HepG2 (cell line): ENCODE measurements at regions not wholly inside any gene's neighbourhood (a gene's known extent, or its start where the extent isn't known, plus 50 kb on each side); places are given as distances from the start of the nearest gene placed in this dataset.

ENCODE experiments used
- ATAC-seq: fragments of 200-7000 bp; cut with Tn5 transposase; 3 replicates; pipeline ENCODE4 v1.9.1; 2020; ENCODE audit warnings: mild to moderate bottlenecking, moderate library complexity
- BruUV-seq: library from RNA; stranded (reverse); fragments of 400-500 nt; replicated peaks from 2 replicates; lab custom pipeline; 2021; lab: Mats Ljungman, UMichigan
- CTCF ChIA-PET: fragments of 300-600 bp; formaldehyde crosslinking; extraction: SDS; loops from one replicate; lab custom pipeline; 2021; ENCODE audit warnings: low total read pairs, inconsistent platforms, low intra/inter-chr PET ratio; lab: Yijun Ruan, JAX
- POLR2A ChIA-PET: fragments of 350-600 bp; sonication (Branson Sonifier 250); formaldehyde crosslinking; loops from one replicate; lab custom pipeline; 2020; ENCODE audit warnings: antibody characterized with exemption, inconsistent platforms; lab: Yijun Ruan, JAX
- DNase-seq: peaks from one replicate; pipeline ENCODE4 v3.0.0-alpha.2; 2015; ENCODE audit warnings: low spot score
- FAIRE-seq: peaks from 3 replicates; lab custom pipeline; 2011; peaks lifted over from hg19 to GRCh38; lab: Jason Lieb, UNC
- H2AFZ ChIP-seq: one replicate; pipeline ENCODE4 v1.6.1; 2011; ENCODE audit warnings: low read length, inconsistent platforms
- H3K27ac ChIP-seq: fragments of 300-600 bp; 3 replicates; pipeline ENCODE4 v1.8.0; 2011; ENCODE audit warnings: mixed run types, mild to moderate bottlenecking, mixed read lengths, low read length, inconsistent platforms; ENCODE audit not compliant: insufficient read depth; ENCODE audit errors: extremely low read length
- H3K27me3 ChIP-seq, 2 experiments: fragments of 200-600 bp in 1 of 2; 2 replicates in 1 of 2; 3 replicates in 1 of 2; pipeline versions ENCODE4 v1.6.0 to v1.8.0; 2011; ENCODE audit warnings: low read length in 2 of 2, mild to moderate bottlenecking in 2 of 2, moderate library complexity in 2 of 2, inconsistent platforms in 1 of 2; ENCODE audit not compliant: insufficient read depth in 2 of 2, control insufficient read depth in 1 of 2
- H3K36me3 ChIP-seq, 2 experiments: fragments of 200-600 bp in 1 of 2; replicated peaks in 1 of 2; 2 replicates in 1 of 2; 3 replicates in 1 of 2; pipeline versions ENCODE4 v1.5.1 to v1.8.0; 2011; ENCODE audit warnings: low read length in 2 of 2, inconsistent platforms in 1 of 2; ENCODE audit not compliant: insufficient read depth in 2 of 2, control insufficient read depth in 1 of 2
- H3K4me1 ChIP-seq: 2 replicates; pipeline ENCODE4 v1.5.1; 2012; ENCODE audit warnings: low read length, inconsistent platforms; ENCODE audit not compliant: insufficient read depth
- H3K4me2 ChIP-seq: 2 replicates; pipeline ENCODE4 v1.6.0; 2011; ENCODE audit warnings: low read depth, low read length, inconsistent platforms
- H3K4me3 ChIP-seq, 3 experiments: fragments of 200-600 bp in 1 of 3; sonication (generic), shearing (Covaris generic) in 1 of 3; replicated peaks in 1 of 3; 2 replicates each; pipeline ENCODE4 v1.5.1; 2011 to 2016; ENCODE audit warnings: low read length in 3 of 3, inconsistent platforms in 2 of 3, low read depth in 2 of 3, mild to moderate bottlenecking in 2 of 3, control low read depth in 1 of 3, mixed read lengths in 1 of 3; ENCODE audit not compliant: insufficient read depth in 1 of 3
- H3K79me2 ChIP-seq: one replicate; pipeline ENCODE4 v1.6.1; 2011; ENCODE audit warnings: low read length, inconsistent platforms; ENCODE audit not compliant: insufficient read depth
- H3K9ac ChIP-seq: 2 replicates; pipeline ENCODE4 v1.6.0; 2011; ENCODE audit warnings: mild to moderate bottlenecking, low read depth, low read length, inconsistent platforms; ENCODE audit not compliant: insufficient read depth
- H3K9me3 ChIP-seq: 2 replicates; pipeline ENCODE4 v1.5.1; 2012; ENCODE audit warnings: mild to moderate bottlenecking, low read length
- H4K20me1 ChIP-seq: 2 replicates; pipeline ENCODE4 v1.6.0; 2011; ENCODE audit warnings: inconsistent platforms, mild to moderate bottlenecking, low read length, moderate library complexity; ENCODE audit not compliant: insufficient read depth
- BRD4 ChIP-seq: sonication (generic); formaldehyde crosslinking; IDR thresholded peaks from 2 replicates; pipeline ENCODE4 v1.4.0; 2020; ENCODE audit warnings: missing genetic modification reagents
- DPF2 ChIP-seq: sonication (generic); formaldehyde crosslinking; IDR thresholded peaks from 2 replicates; pipeline ENCODE4 v1.4.0; 2020; ENCODE audit warnings: mild to moderate bottlenecking, low read depth, missing genetic modification reagents, borderline replicate concordance
- E2F5 ChIP-seq: sonication (generic); formaldehyde crosslinking; conservative IDR thresholded peaks from 2 replicates; pipeline ENCODE4 v1.4.0; 2020; ENCODE audit warnings: missing genetic modification reagents
- FOXA1 ChIP-seq, 2 experiments: fragments of 450-650 bp in 1 of 2; sonication (generic) in 1 of 2; formaldehyde crosslinking in 1 of 2; IDR thresholded peaks; 2 replicates each; pipeline versions ENCODE4 v1.4.0 to v1.6.1; 2016 to 2020; ENCODE audit warnings: missing genetic modification reagents in 1 of 2
- HOXA7 ChIP-seq: sonication (generic); formaldehyde crosslinking; IDR thresholded peaks from 2 replicates; pipeline ENCODE4 v1.8.1; 2022; ENCODE audit warnings: mild to moderate bottlenecking, missing genetic modification reagents, moderate library complexity
- MEF2D ChIP-seq: sonication (generic); formaldehyde crosslinking; IDR thresholded peaks from 2 replicates; pipeline ENCODE4 v1.5.1; 2020; ENCODE audit warnings: mild to moderate bottlenecking, missing genetic modification reagents
- NFYB ChIP-seq: sonication (generic); formaldehyde crosslinking; IDR thresholded peaks from 2 replicates; pipeline ENCODE4 v1.4.0; 2020; ENCODE audit warnings: missing genetic modification reagents
- PBX3 ChIP-seq: sonication (generic); formaldehyde crosslinking; IDR thresholded peaks from 2 replicates; pipeline ENCODE4 v1.8.1; 2023; ENCODE audit warnings: missing genetic modification reagents, inconsistent platforms, borderline replicate concordance
- RBAK ChIP-seq: sonication (generic); formaldehyde crosslinking; IDR thresholded peaks from 2 replicates; pipeline ENCODE4 v1.5.1; 2020; ENCODE audit warnings: mild to moderate bottlenecking, missing genetic modification reagents
- SUZ12 ChIP-seq: fragments of 150-350 bp; IDR thresholded peaks from 2 replicates; pipeline ENCODE4 v1.6.1; 2014; ENCODE audit warnings: low read depth, low read length
- ZNF572 ChIP-seq: sonication (generic); formaldehyde crosslinking; IDR thresholded peaks from 2 replicates; pipeline ENCODE4 v1.5.1; 2020; ENCODE audit warnings: mild to moderate bottlenecking, missing genetic modification reagents
- ZNF614 ChIP-seq: IDR thresholded peaks from 2 replicates; pipeline ENCODE4 v1.6.1; 2018; ENCODE audit warnings: missing biosample characterization, missing genetic modification reagents, inconsistent platforms, borderline replicate concordance
- ZUFSP ChIP-seq: sonication (generic); formaldehyde crosslinking; IDR thresholded peaks from 2 replicates; pipeline ENCODE4 v1.9.0; 2021; ENCODE audit warnings: missing genetic modification reagents, mild to moderate bottlenecking, borderline replicate concordance
- WGBS: methylation state at CpG from one replicate; pipeline ENCODE4 v1.1.6; 2017; ENCODE audit warnings: low lambda C conversion rate; 5-methylcytosine and 5-hydroxymethylcytosine counted together
- in situ Hi-C: cut with HindIII; loops from 2 replicates; pipeline ENCODE4 v1.10.0; 2017; ENCODE audit warnings: low pct_unique_long_range_greater_than_20kb; ENCODE audit not compliant: extremely low pct_ligation_motif_present
- intact Hi-C: fragments of 100-400 bp; cut with micrococcal nuclease; formaldehyde crosslinking; loops from one replicate; pipeline ENCODE4 v1.10.0; 2022; ENCODE audit not compliant: unreplicated experiment

- ATAC-seq (no peak), FAIRE-seq (no peak), DNase-seq (no peak)
- Histone ChIP-seq H3K27ac (no peak overlapping the region), H3K4me1 (no peaks in the 10 kb centered on the region), H3K9ac (no peak overlapping the region), H3K9me3 (peaks cover 55% of the 10 kb centered on the region), H3K36me3 (no peaks in the 10 kb centered on the region), H3K4me3 (no peak overlapping the region), H3K4me2 (no peak overlapping the region), H4K20me1 (no peaks in the 10 kb centered on the region), H3K27me3 (no peaks in the 10 kb centered on the region), H3K79me2 (no peaks in the 10 kb centered on the region), H2AFZ (no peak overlapping the region)
- intact Hi-C loops, result no loop called here
- BruUV-seq, result no TSS peak
- TF ChIP-seq ZNF572 (CRISPR knock-in tag) (no peak), ZNF614 (CRISPR knock-in tag) (no peak), MEF2D (CRISPR knock-in tag) (no peak), FOXA1 (IDR thresholded peaks at IDR 0.05) (no peak), FOXA1 (CRISPR knock-in tag; IDR thresholded peaks at IDR 0.05) (no peak), BRD4 (CRISPR knock-in tag) (no peak), HOXA7 (no peak), NFYB (CRISPR knock-in tag) (no peak), RBAK (CRISPR knock-in tag) (no peak), E2F5 (CRISPR knock-in tag) (no peak), ZUFSP (CRISPR knock-in tag) (no peak), PBX3 (CRISPR knock-in tag) (no peak), DPF2 (CRISPR knock-in tag) (no peak), SUZ12 (no peak)
- POLR2A ChIA-PET, result no interaction called here
- in situ Hi-C loops, result no loop called here
- 22% methylated on average over 2 of the region's 2 CpGs for WGBS
- CTCF ChIA-PET, result no interaction called here
These were observed 2282.6 kb downstream of the ARAP2 start for GRCh38 chr4:33961761-33962160.
